HTR-8/SVneo (cell line): ENCODE measurements at regions not wholly inside any gene's neighbourhood (a gene's known extent, or its start where the extent isn't known, plus 50 kb on each side); places are given as distances from the start of the nearest gene placed in this dataset.
"Not testable (repeated sequence)": the region's sequence is repeated elsewhere in the genome, so short reads cannot be mapped to it uniquely, and the experiment has no call there.

Experiments used
- DNase-seq: peaks from one replicate; pipeline ENCODE4 v3.0.0; 2011; ENCODE audit warnings: low spot score, mixed read lengths; ENCODE audit not compliant: insufficient read length
- FAIRE-seq: peaks from 2 replicates; lab custom pipeline; 2011; peaks lifted over from hg19 to GRCh38; lab: Jason Lieb, UNC

DNA sequence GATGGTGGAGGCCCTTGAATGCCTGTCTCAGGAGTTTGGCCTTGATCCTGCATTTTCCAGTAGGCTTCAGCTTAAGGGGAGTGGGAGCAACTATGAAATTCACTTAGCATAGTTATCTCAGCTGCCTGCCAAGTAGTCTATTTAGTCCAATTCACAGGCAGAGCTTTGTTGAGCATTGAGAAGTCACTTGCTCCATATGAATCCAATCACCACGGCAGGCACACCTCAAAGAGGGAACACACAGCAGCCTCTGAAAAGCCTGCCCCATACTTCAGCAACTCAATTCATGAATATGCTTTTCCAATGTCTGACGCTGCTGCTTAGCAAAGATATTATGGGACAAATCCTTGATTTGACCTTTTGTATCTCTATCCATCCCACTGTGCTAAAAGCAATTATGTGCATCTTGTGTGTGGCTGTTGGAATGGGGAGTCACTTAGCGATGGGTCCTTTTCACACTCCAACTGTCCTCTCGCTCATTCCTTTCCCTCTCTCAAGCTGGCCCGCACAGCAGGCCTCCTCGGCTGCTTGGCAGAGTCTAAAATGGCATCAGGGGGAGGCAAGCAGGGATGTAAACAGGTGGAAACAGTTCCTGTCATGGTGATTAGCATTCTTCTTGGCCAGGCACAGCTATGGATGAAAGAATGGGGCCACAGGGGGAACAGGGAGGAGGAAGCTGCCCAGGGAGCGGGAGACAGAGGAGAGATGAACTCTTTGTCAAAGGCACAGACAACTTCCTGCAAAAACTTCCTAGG is 56.0 kb upstream of the LRPPRC start:
- DNase-seq, result no peak
- FAIRE-seq, result peak; percentile 33

DNA sequence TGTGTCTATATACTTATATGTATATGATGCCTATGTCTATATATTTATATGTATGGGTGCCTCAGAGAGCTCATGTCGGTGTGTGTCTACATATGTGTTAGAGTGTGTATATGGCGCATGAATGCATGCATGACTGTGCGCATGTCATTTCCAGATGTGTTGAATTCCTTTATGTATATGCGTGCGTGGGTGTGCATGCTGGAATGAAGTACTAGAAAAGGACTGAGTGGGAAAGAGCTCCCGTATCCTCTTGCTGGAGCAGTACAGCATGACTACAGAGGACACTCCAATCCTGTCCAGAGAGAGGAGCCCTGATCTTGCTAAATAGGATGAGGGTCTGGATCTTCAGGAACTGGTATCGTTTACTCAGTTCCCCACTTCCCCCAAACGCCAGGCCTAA is 56.8 kb upstream of the LRPPRC start:
- no peak for FAIRE-seq

DNA sequence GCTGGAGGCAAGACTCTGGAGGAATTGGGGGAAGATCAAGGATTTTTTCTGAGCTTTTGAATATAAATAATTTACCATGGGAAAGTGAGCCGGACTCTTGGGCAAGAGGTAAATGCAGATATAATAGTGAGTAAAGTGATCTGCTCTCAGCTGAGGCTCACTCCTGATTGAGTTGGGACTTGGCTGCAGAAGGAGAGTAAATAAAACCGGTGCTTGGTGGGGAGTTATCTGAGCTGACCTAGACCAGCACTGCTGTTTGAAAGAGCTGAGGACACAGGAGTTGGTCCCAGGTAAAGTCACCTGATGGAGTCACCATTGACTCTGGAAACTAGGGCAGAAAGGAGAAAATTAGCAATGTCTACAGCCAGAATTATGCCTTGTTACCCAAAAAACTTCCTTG is 57.3 kb upstream of the LRPPRC start:
- DNase-seq, result no peak
- no peak for FAIRE-seq

More for the DNA sequence above, 56.8 kb upstream of the LRPPRC start:
- DNase-seq, result no peak

DNA sequence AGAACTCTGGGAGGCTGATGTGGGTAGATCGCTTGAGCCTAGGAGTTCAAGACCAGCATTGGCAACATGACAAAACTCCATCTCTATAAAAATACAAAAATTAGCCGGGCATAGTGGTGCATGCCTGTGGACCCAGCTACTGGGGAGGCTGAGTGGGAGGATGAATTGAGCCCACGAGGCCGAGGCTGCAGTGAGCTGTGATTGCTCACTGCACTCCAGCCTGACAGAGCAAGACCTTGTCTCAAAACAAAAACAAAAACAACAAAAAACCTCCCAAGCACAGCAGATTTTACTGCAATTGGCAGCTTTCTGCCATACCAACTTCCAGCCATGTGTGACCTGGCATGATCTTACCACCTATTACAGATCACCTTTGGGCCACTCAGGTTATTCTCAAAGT is 57.7 kb upstream of the LRPPRC start:
- no peak for DNase-seq
- FAIRE-seq, result no peak

DNA sequence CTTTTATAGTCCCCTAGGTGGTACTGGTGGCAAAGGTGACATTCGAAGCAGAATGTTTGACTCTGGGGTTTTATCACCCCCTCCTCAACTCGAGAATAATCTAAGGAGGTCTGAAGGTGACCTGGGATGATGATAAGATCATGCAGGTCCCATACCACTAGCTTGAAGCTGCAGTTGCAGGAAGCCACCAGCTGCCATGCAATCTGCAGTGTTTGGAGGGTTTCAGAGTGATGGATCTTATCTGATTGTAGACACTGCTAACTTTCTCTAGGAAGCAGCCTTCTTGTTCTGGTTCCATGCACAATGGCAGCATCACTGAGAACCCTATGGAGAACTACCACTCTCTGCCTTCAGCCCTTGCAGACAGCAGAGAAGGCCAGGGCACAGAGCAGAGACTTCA is 59.4 kb upstream of the LRPPRC start:
- FAIRE-seq, result no peak
- no peak for DNase-seq

DNA sequence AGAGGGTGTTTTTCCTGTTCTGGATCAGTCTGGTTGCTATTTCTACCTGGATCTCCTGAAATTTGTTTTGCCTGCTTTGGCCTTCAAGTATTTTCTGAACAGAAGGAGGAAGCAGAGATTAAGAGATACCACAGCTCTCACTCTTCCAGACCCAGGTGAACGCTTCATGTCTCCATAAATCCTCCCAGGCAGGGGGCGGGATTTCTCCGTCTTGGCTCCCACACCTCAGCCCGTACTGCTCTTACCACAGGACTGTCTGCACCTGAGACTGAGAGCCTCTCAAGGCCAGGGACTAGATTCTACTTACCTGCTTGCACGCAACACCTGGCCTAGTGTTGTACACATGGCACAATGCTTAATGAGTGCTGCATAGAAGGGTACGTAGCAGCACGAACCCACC is 59.9 kb upstream of the LRPPRC start:
- FAIRE-seq, result no peak
- no peak for DNase-seq

DNA sequence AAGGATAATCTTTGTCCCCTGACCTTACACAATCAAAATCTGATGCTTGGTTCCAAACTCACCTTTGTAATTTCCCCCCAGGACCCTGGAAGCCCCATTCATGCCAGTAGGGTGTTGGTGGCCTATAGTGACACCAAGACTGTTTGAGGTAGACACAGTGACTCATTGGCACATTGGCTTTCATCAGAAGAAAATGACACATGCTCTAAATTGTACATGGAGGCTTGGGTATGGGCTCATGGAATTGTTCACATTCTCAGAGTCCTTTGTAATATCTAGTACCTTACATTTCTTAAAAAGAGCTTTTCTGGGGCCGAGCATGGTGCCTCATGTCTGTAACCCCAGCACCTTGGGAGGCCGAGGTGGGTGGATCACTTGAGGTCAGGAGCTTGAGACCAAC is 61.2 kb upstream of the LRPPRC start:
- no peak for DNase-seq
- FAIRE-seq, result no peak

DNA sequence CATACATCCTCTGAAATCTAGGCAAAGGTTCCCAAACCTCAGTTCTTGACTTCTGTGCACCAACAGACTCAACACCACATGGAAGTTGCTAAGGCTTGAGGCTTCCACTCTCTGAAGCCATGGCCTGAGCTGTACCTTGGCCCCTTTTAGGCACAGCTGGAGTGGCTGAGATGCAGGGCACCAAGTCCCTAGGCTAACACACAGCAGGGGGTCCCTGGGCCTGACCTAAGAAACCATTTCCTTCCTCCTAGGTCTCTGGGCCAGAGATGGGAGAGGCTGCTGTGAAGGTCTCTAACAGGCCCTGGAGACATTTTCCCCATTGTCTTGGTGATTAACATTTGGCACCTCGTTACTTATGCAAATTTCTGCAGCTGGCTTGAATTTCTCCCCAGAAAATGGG is 64.5 kb upstream of the LRPPRC start:
- DNase-seq, FAIRE-seq: not testable (repeated sequence)

DNA sequence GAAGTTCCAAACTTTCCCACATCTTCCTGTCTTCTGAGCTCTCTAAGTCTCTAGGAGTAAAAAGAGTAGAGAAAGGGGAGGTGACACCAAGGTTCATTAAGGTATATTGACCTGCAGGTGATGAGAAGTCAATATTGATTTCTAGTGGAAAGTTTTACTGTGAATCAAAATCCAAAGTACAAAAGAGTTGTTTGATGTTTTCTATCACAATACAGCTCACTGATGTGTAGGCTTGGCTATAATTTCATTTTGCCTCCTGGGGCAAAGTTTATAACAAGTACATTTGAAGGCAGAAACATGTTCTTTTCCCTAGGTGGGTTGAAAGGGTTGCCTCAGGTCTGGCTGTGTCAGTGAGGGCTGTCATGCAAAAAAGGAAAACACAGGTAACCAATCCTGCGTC is 65.2 kb upstream of the LRPPRC start:
- no peak for DNase-seq
- no peak for FAIRE-seq

DNA sequence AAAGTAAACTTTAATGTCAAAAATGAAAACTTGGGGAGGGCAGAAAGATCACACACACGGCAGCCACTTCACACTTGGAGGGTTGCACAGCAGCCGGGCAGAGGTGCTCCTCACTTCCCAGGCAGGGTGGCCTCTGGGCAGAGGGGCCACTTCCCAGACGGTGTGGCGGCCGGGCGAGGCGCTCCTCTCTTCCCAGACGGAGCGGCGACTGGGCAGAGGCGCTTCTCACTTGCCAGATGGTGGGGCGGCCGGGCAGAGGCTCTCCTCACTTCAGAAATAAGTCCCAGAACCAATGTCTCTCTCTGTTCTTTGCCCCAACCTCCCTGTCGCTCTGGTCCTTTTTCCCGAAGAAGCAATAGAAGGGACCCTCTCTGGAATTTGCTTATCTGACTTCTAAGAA is 65.7 kb upstream of the LRPPRC start:
- DNase-seq (no peak), FAIRE-seq (no peak)

DNA sequence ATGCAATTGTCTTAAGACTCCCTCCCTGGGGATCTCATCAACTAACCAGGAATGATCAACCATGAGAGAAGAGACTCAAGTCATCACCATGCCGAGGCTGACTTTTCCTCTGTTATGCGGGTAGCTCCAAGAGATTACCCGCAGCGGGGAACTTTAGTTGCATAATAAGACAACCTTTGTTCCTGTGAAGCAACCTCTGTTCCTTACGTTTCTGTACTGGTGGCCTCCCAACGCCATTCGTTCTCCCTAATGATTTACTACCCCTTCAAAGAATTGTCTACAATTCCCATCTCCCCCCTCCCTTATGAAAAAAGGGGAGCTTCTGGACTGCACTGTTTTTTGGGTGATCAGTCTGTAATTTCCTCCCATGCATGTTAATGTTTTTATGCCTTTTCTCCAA is 66.1 kb upstream of the LRPPRC start:
- DNase-seq, result no peak
- no peak for FAIRE-seq

DNA sequence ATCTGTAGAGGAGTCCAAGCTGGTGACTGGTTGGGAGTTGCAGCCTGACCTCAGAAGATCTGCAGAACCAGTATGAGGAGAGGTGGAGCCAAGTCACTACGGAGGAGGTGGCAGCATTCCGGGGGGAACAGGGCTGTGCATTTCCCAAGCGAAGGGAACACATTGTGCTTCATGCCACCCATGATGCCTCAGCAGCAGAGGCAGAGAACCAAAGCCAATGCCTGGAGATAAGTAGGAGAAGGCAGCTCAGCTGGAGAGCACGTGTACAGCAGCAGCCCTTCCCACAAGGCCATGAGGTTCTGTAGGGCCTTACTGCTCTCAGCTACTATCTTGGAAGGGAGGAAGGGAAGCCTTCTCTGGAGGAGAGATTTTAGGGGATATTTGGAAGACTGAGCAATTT is 67.2 kb upstream of the LRPPRC start:
- no peak for DNase-seq
- FAIRE-seq, result no peak

DNA sequence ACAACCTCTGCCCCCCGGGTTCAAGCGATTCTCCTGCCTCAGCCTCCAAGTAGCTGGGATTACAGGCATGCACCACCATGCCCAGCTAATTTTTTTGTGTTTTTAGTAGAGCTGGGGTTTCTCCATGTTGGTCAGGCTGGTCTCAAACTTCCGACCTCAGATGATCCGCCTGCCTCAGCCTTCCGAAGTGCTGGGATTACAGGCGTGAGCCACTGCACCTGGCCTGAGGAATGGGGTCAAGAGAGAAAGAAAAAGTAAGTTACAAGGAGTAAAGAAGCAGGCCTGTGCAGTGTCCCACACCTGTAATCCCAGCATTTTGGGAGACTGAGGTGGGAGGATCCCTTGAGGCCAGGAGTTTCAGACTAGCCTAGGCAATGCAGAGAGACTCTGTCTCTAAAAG is 68.5 kb upstream of the LRPPRC start:
- not testable (repeated sequence) for FAIRE-seq, DNase-seq

DNA sequence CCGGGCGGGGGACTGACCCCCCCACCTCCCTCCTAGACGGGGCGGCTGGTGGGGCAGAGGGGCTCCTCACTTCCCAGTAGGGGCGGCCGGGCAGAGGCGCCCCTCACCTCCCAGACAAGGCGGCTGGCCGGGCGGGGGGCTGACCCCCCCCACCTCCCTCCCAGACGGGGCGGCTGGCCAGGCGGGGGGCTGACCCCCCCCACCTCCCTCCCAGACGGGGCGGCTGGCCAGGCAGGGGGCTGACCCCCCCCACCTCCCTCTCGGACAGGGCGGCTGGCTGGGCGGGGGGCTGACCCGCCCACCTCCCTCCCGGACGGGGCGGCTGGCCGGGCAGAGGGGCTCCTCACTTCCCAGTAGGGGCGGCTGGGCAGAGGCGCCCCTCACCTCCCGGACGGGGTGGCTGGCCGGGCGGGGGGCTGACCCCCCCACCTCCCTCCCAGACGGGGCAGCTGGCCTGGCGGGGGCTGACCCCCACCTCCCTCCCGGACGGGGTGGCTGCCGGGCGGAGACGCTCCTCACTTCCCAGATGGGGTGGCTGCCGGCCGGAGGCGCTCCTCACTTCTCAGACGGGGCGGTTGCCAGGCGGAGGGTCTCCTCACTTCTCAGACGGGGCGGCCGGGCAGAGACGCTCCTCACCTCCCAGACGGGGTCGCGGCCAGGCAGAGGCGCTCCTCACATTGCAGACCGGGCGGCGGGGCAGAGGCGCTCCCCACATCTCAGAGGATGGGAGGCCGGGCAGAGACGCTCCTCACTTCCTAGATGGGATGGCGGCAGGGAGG is 71.4 kb upstream of the LRPPRC start:
- FAIRE-seq, DNase-seq: not testable (repeated sequence)

DNA sequence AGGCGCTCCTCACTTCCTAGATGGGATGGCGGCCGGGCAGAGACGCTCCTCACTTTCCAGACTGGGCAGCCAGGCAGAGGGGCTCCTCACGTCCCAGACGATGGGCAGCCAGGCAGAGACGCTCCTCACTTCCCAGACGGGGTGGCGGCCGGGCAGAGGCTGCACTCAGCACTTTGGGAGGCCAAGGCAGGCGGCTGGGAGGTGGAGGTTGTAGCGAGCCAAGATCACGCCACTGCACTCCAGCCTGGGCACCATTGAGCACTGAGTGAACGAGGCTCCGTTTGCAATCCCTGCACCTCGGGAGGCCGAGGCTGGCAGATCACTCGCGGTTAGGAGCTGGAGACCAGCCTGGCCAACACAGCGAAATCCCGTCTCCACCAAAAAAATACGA is 72.0 kb upstream of the LRPPRC start:
- not testable (repeated sequence) for FAIRE-seq, DNase-seq

DNA sequence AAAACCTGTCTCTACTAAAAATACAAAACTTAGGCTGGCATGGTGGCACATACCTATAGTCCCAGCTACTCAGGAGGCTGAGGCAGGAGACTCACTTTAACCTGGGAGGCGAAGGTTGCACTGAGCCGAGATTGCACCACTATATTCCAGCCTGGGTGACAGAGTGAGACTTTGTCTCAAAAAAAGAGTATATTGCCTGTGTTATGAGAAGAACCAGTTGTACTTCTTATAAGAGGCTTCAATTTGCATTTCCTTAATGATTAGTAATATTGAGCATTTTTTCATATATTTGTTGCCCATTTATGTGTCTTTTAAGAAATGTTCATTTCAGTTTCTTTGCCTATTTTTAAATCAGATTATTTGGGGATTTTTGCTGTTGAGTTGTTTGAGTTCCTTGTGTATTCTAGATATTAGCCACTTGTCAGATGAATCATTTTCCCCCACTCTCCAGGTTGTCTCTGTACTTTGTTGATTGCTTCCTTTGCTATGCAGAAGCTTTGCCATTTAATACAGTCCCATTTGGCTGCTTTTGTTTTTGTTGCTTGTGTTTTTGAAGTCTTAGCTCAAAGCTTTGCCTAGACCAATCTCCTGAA is 75.8 kb upstream of the LRPPRC start:
- no peak for FAIRE-seq
- DNase-seq, result no peak

DNA sequence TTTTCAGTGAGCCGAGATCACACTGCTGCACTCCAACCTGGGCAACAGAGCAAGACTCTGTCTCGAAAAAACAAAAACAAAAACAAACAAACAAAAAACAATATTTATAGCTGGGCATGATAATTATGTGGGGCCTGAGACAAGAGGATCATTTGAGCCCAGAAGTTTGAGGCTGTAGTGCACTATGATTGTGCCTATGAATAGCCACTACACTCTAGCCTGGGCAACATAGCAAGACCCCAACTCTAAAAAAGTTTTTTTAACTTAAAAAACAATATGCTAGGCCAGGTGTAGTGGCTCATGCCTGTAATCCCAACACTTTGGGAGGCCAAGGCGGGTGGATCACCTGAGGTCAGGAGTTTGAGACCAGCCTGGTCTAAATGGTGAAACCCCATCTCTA is 77.9 kb upstream of the LRPPRC start:
- not testable (repeated sequence) for FAIRE-seq, DNase-seq

DNA sequence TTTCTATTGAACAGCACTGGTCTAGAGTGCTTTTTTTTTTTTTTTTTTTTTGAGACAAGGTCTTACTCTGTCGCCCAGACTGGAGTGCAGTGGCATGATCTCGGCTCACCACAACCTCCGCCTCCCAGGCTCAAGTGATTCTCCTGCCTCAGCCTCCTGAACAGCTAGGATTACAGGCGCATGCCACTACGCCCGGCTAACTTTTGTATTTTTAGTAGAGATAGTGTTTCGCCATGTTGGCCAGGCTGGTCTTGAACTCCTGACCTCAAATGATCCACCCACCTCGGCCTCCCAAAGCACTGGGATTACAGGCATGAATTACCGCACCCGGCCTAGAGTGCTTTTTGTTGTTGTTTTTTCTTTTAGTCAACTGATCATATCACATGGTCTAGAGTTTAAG is 79.0 kb upstream of the LRPPRC start:
- not testable (repeated sequence) for FAIRE-seq

DNA sequence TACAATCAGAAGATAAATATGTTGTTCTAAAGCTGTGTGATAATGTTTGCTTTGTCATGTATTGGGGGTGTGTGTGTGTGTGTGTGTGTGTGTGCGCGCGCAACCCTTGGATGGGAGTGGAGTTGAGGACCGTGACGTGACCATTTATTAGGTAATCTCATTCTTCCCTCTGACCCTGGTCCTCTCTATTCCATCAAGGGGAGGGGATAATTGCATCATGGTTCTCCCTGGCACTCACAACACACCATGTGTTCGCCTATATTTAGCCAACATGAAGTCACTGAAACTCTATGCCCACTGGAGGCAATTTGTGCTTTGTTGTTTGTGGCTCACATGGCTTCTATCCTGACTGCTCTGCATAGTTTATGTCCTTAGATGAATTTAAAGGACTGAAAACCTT is 79.8 kb upstream of the LRPPRC start:
- DNase-seq, result no peak
- no peak for FAIRE-seq

More for the DNA sequence above, 79.0 kb upstream of the LRPPRC start:
- DNase-seq, result not testable (repeated sequence)

DNA sequence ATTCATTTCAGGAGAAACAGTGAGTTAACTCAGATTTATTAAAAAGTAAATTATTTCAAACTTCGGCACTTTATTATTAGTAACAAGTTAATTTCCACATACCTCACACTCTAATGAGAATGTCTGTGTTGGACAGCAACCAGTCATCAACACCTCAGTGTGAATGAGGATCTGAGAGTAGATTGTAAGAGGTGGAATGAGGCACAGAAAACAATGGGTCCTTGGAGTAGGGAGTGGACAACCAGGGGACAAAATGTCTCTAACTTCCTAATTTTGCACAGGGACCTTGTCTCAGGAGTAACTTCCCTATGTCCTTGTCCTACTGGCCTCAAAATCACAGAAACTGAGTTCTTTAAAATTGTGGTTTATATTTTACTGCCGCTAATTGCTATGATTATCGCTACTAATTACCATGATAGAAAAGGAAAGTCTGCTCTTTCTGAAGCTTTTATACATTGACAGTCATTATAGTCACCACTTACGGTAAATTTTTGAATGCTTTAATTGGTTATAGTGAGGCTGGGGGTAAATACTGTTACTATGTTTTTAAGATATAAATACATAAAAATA is 82.2 kb upstream of the LRPPRC start:
- FAIRE-seq, result no peak
- DNase-seq, result no peak

DNA sequence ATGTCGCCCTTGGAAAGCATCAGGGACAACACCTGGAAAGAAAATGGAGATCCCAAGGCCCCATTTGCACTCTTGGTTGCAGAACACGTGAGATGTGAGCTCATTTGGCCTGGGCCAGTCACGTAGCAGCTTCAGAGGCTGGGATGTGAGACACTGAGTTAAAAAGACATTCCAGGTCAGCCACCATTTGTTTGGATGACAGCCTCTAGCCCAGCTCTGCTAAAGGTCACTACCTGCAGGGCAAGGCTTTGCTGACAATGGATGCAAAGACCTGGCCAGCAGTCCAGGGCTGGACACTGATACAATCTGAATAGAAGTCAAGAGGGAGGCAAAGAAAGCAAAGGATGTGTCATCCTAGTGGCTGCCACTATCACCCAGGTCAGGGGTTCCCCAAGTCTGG is 83.9 kb upstream of the LRPPRC start:
- DNase-seq, result no peak
- no peak for FAIRE-seq
